ENCODE measurements at regions not wholly inside any gene's neighbourhood (a gene's known extent, or its start where the extent isn't known, plus 50 kb on each side); places are given as distances from the start of the nearest gene placed in this dataset.
"Not testable (repeated sequence)": the region's sequence is repeated elsewhere in the genome, so short reads cannot be mapped to it uniquely, and the experiment has no call there.

DNA sequence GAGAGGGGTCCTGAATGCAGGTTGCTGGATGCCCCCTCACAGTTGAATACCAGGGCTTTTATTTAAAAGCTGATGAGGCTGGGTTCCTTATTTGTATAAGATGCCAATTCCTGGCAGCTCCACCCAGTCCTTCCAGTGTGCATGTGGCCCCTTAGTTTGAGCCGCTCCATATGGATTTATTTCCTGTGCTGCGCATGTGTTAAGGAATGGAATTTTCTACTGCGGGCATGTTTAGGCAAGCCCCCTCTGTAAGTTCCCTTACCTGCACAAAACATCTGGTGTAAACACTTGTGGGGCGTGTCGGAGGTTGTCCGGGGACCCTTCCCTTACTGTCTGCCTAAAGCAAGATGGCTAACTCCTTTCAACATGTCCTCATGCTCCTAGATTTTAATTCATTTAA lies 1901.4 kb downstream of the KHDRBS2 start:
- DNase-seq (ENCODE audit: low read depth) = not testable (repeated sequence)

DNA sequence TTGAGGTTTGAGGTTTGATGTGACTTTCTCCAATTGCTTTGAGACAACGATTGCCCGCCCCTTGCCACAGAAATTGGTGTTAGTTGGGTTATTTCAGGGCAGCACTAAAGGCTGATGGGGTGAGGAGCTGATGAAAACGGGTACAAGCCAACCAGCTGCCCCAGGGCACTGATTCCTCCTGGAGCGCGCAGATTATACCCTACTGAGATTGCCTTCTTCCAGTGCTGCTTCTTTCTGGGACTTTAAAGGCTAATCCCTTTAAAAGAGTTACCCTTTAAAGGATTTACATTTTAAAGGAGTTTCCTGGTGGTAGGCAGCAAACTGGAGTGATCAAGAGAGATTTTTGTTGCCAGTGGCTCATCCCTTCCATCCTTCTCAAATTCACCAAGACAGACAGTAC lies 1903.3 kb downstream of the KHDRBS2 start:
- not testable (repeated sequence) for DNase-seq (ENCODE audit: low read depth)

DNA sequence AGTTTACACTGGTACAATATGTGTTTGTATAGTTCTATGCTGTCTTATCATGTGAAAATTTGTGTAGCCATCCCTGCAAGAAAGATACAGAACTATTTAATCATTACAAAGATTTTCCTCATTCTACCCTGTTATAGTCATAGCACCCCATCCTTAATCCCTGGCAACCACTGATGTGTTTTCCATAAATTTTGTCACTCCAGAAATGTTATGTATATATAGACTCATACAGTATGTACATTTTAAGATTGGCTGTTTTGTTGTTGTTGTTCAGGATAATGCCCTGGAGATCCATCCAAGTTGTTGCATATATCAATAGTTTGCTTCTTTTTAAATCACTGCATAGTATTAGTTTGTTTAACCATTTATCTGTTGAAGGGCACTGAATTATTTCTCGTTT lies 1911.9 kb downstream of the KHDRBS2 start:
- DNase-seq (ENCODE audit: low read depth) = not testable (repeated sequence)

DNA sequence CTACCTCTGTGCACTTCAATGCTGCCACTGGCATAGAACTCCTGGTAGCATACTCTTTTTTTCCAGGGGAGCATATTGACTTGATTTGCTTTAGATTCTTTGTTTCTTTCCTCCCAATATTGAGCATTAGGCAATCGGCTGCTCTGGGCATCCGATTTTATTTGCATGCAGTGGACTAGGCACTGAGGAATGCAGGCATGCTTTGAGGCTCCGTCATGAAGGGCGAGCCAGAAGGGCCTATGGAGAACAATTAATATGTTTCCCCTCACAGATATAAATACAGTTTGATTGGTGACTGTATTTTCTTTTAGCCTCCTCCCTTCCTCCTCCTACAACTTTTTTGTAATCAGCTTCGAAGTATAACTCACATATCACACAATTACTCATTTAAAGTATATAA lies 1918.2 kb downstream of the KHDRBS2 start:
- DNase-seq (ENCODE audit: low read depth) = not testable (repeated sequence)

DNA sequence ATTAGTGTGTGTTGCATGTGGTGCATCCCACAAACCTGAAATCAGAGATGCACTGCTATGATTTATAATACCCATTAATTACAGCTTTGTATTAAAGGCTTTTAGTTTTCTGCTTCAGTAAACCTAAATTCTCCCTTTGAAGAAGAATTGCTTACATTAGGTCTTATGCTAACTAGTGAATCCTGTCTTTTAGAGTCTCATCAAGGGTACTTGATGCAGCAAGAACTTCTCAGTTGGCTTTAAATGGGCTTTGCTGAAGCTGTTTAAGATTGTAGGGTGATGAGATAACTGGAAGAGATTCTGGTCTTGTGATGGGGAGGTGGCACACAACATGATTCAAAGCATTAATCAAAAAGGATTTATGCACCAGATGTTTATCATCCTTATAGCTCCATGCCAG lies 1920.1 kb downstream of the KHDRBS2 start:
- DNase-seq (ENCODE audit: low read depth) = not testable (repeated sequence)

DNA sequence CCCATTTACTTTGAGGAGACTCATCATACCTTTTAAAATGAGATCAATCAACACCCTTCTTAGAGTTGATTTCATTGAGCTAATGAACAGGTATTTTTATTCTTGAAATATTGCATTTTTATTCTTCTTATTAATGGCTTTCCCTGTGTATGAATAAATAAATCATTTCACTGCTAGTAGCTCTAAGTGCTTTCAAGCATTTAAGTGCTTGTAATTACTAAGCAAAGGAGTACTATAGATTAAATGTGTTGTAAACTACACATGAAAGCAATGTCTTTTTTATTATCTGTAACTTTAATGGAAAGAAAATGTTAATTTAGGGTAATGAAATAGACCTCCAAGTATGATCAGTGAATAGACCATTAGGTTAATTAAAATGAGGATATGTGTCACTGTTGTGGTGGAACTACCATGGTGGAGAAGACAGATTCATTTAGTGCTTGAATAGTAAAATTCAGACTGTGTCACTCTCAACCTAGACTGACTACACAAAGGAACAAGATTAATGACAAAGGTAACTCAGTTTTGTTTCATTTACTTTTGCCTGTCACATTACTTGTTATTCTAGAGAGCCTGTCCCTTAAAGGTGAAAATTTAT lies 1943.5 kb downstream of the KHDRBS2 start:
- DNase-seq (ENCODE audit: low read depth) = not testable (repeated sequence)

DNA sequence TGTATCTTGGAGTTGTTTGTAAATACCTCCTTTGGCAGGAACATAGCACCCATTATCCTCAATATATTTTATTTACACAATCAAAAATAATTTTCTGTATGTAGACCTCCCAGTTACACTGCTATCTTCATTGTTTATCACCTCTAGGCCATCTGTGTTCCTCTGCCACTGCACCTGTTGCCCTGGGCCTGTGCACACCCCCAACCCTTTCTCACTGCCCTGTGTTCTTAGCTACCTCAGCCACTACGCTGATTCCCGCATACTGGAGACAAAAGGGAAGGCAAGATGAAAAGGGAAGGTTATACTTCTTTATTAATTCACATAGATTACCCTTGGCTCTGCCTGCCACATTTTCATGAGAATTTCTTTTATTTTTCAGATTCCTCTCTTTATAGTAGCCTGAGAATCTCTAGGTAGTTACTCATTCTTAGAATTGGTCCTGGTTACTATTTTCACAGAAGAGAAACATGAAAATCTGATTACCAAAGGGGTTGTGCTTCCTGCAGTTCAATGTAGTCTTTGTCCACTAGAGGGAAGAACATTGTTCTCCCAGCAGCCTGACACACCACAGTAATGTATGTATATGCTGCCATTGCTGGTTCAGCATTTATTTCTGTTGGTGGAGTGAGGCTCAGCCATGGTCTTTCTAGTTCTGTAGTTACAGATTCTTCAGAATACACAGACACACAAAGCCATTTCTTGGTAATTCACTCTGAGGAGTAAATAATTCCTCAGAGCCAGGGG lies 1947.5 kb downstream of the KHDRBS2 start:
- not testable (repeated sequence) for DNase-seq (ENCODE audit: low read depth)

DNA sequence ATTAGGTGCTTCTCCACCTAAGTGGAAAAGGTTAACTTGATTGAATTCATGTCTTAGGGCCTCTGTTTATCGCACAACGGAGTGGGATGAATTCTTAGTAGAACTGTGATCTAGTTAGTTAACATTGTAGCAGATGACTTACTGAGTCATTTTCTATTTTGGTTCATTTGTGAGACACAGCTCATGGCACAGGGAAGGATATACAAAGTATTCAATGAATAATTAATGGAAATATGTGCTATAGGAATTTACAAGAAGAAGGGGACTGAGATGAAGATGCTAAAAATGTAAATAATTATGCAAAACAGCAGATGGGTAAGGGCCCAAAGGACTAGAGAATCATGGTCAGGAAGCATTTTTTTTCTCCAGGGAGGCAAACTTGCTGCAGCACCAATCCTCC lies 1950.9 kb downstream of the KHDRBS2 start:
- not testable (repeated sequence) for DNase-seq (ENCODE audit: low read depth)

DNA sequence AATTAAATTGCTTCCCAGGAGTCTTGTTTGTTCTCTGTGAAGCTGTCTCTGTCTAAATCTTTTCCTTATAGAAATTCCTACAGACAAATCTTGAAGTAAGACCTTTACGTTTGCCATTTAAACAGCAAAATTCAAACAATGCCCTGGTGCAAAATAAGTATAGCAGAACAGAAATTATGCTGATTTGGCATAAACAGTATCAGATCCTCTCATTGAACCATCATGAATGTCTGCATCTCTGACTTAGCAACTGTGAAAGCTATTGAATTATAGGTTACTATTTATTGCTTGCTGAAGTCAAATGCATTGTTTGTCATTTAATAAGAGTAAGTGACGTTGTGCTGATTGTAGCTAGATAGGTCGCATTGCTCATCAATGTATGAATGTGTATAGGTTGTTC lies 1952.3 kb downstream of the KHDRBS2 start:
- not testable (repeated sequence) for DNase-seq (ENCODE audit: low read depth)

DNA sequence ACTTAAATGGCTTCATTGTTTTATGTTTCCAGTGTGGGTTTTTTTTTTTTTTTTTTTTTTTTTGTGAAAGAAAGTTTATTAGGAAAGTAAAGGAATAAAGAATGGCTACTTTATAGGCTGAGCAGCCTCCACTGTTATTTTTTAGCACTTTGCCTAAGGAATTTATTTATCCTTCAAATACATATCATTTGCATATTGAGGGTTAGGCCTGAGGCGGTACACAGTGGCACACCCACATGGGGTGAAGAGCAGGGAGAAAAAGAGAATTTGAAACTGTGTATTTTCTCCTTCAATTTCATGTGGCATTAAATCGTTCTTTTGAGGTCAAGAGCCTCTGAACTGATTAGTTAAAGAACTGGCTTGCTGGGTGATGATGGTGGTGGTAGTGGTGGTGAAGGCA lies 1977.1 kb downstream of the KHDRBS2 start:
- not testable (repeated sequence) for DNase-seq (ENCODE audit: low read depth)

Measured in GM04504 (cell line).